Activated CD4-positive, alpha-beta T cell treated with anti-CD3 and anti-CD28 coated beads, Interleukin-2, amount 10 ng/mL, durations not matched to agents 24 days and 14 days (primary cell): ENCODE measurements at regions not wholly inside any gene's neighbourhood (a gene's known extent, or its start where the extent isn't known, plus 50 kb on each side); places are given as distances from the start of the nearest gene placed in this dataset.

ENCODE experiments used
- DNase-seq: peaks from one replicate; pipeline ENCODE4 v3.0.0; 2022
- H3K27ac Mint-ChIP-seq: one replicate; pipeline ENCODE4 v1.8.0; 2022; ENCODE audit warnings: mild to moderate bottlenecking, mixed read lengths
- H3K27me3 Mint-ChIP-seq: one replicate; pipeline ENCODE4 v1.8.0; 2022; ENCODE audit warnings: mixed read lengths
- H3K36me3 Mint-ChIP-seq: one replicate; pipeline ENCODE4 v1.8.0; 2022; ENCODE audit warnings: low read depth, mild to moderate bottlenecking, mixed read lengths
- H3K4me1 Mint-ChIP-seq: one replicate; pipeline ENCODE4 v1.8.0; 2021; ENCODE audit warnings: mixed read lengths
- H3K4me3 Mint-ChIP-seq: one replicate; pipeline ENCODE4 v1.8.0; 2022; ENCODE audit warnings: mild to moderate bottlenecking, moderate library complexity, mixed read lengths
- H3K9me3 Mint-ChIP-seq: one replicate; pipeline ENCODE4 v1.8.0; 2021; ENCODE audit warnings: mixed read lengths
- intact Hi-C: fragments of 100-400 bp; cut with micrococcal nuclease; formaldehyde crosslinking; loops from one replicate; pipeline ENCODE4 v1.15.1; 2023

DNA sequence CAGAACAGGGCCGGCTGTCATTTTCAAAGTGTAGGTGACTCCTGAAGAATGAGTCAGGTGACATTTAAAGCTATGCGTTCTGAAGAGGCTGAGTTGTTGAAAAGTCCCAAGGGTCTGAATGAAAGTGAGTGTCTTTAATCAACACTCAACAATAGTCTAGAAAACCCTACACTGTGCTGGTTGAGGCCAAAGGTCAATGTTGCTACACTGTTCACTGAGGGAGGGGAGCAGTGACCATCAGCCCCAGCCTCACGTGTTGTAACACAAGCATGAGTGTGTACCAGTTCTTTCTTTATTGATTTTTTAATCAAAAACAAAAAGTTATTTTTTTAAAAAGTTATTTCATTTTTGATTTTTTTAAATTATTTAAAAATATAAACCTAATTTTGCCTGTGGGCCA, 418.8 kb upstream of the LRFN5 start:
- H3K36me3 Mint-ChIP-seq = no peaks in the 10 kb centered on the region
- DNase-seq = no peak
- H3K9me3 Mint-ChIP-seq = peaks cover 14% of the 10 kb centered on the region
- no peaks in the 10 kb centered on the region for H3K27me3 Mint-ChIP-seq
- H3K4me3 Mint-ChIP-seq = no peak overlapping the region
- H3K27ac Mint-ChIP-seq = no peak overlapping the region
- no peaks in the 10 kb centered on the region for H3K4me1 Mint-ChIP-seq
- intact Hi-C loops = no loop called here

DNA sequence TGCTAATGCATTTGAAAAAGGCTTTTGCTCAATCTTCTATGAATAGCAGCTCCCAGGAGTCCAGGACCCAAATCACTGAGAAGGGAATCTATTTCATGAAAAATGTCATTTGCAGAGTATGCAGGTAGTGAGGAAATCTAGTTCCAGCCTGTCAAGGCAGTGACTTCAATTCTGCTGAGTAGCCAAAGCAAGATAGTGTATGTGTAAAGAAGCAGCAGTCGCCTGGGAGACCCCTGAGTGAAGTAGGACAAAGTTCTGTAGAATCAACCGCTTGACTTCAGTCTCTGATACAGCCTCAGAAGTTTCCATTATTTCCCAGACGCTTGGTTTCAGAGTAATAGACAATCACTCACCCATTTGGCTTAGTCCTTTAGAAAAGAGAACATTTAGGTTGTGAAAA, 435.6 kb upstream of the LRFN5 start:
- DNase-seq = no peak
- Mint-ChIP-seq H3K27ac (no peak overlapping the region), H3K36me3 (no peaks in the 10 kb centered on the region), H3K27me3 (no peaks in the 10 kb centered on the region), H3K9me3 (peaks cover 15% of the 10 kb centered on the region), H3K4me3 (no peak overlapping the region), H3K4me1 (no peaks in the 10 kb centered on the region)
- intact Hi-C loops = no loop called here

DNA sequence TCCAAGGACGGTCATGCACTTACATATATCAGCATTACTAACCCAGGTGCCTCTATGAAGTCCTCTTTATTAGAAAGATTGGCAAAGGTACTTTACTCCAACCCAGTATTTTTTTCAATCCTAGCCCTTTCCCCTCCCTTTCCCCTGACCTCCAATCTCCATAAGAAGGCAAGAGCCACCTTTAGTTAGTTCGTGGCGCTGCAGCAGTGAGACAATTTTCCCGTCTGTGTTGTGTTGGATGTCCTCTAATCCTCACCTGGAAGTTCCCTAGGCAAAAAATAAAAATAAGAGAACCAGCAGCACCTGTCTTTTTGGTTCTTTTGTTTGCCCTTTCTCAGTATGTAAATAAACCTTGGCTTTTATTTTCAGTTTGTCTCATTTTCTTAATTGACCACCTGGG, 439.6 kb upstream of the LRFN5 start:
- Mint-ChIP-seq H3K27me3 (no peaks in the 10 kb centered on the region), H3K27ac (no peak overlapping the region), H3K4me1 (no peaks in the 10 kb centered on the region), H3K36me3 (no peaks in the 10 kb centered on the region), H3K4me3 (no peak overlapping the region), H3K9me3 (peaks cover 10% of the 10 kb centered on the region)
- DNase-seq = no peak
- intact Hi-C loops = no loop called here

DNA sequence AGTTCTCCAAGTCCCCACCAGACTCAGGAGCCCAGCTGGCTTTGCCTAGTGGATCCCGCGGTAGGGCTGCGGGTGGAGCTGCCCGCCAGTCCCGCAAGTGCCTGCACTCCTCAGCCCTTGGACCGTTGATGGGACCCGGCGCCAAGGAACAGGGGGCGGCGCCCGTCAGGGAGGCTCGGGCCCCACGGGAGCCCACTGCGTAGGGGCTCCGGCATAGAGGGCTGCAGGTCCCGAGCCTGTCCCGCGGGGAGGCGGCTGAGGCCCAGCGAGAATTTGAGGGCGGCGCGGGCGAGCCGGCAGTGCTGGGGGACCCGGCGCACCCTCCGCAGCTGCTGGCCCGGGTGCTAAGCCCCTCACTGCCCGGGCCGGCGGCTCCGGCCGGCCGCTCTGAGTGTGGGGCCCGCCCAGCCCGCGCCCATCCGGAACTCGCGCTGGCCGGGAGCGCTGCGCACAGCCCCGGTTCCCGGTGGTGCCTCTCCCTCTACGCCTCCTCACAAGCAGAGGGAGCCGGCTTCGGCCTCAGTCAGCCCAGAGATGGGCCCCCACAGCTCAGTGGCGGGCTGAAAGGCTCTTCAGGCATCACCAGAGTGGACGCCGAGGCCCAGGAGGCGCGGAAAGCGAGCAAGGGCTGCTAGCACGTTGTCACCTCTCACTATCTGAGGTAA, 452.4 kb upstream of the LRFN5 start:
- Mint-ChIP-seq H3K36me3 (no peaks in the 10 kb centered on the region), H3K27ac (no peak overlapping the region), H3K4me1 (no peaks in the 10 kb centered on the region), H3K4me3 (no peak overlapping the region), H3K27me3 (no peaks in the 10 kb centered on the region), H3K9me3 (peaks cover 3% of the 10 kb centered on the region)
- no peak for DNase-seq
- intact Hi-C loops = no loop called here

DNA sequence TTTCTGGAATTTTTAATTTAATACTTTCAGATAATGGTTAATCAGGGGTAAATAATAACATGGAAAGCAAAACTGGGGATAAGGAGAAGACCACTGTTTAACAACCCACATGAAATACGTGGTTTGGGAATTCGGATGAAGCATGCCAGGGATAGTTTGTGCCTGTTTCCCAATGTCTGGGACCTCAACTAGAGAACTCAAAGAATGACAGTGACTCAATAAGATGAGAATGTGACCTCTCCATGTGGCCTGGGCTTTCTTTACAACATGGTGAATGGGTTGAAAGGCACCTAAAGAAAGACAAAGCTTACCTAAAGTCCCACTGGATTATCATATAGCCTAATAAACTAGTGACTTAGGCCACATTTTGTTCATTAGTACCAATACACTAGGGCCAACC, 460.3 kb upstream of the LRFN5 start:
- peaks cover 6% of the 10 kb centered on the region for H3K9me3 Mint-ChIP-seq
- intact Hi-C loops = no loop called here
- no peak overlapping the region for H3K27ac Mint-ChIP-seq

DNA sequence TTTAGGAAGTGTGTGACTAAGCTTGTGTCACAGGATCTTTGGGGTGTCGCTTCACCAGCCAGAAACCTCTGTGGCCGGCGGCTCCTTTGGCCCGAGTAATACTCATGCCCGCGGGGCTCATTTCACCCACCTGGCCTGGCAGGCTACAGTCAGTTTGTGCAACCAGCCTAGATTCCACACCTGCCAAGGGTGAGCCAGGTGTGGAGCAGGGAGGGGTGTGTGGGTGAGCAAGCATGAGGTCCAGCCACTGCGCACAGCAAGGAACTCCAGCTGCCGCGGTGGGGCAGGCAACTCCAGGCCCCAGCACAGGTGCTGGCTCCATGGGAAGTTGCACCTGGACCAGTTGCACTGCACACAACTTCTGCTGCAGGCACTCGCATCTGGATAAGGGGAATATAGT, 462.3 kb upstream of the LRFN5 start:
- no peak overlapping the region for H3K4me3 Mint-ChIP-seq
- H3K4me1 Mint-ChIP-seq = no peaks in the 10 kb centered on the region
- peaks cover 6% of the 10 kb centered on the region for H3K9me3 Mint-ChIP-seq
- no peaks in the 10 kb centered on the region for H3K27me3 Mint-ChIP-seq
- H3K27ac Mint-ChIP-seq = no peak overlapping the region
- H3K36me3 Mint-ChIP-seq = no peaks in the 10 kb centered on the region
- no peak for DNase-seq
- intact Hi-C loops = no loop called here

More for the DNA sequence above, 460.3 kb upstream of the LRFN5 start:
- Mint-ChIP-seq H3K4me1 (no peaks in the 10 kb centered on the region), H3K27me3 (no peaks in the 10 kb centered on the region), H3K4me3 (no peak overlapping the region), H3K36me3 (no peaks in the 10 kb centered on the region)
- DNase-seq = no peak

DNA sequence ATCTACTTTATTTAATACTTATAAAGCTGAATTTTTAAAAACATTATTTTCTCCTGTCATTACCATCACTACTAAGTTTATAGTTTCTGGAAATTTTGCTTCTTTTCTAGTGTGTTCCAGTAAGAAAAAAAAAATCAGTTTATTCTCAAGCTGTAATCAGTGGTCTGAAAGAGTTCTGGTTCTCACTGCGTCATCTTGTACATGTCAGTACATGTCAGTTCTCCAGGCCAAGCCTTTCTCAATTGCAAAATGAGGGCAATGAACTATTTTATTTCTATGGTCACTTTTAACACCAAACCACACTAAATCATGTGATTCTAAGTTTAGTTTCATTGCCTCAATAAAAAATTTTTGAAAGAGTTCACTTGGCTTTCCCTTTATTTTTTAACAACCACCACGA, 468.9 kb upstream of the LRFN5 start:
- no peaks in the 10 kb centered on the region for H3K36me3 Mint-ChIP-seq
- H3K4me1 Mint-ChIP-seq = no peaks in the 10 kb centered on the region
- peaks cover 4% of the 10 kb centered on the region for H3K9me3 Mint-ChIP-seq
- no peaks in the 10 kb centered on the region for H3K27me3 Mint-ChIP-seq
- no peak for DNase-seq
- H3K27ac Mint-ChIP-seq = no peak overlapping the region
- no peak overlapping the region for H3K4me3 Mint-ChIP-seq
- intact Hi-C loops = no loop called here

DNA sequence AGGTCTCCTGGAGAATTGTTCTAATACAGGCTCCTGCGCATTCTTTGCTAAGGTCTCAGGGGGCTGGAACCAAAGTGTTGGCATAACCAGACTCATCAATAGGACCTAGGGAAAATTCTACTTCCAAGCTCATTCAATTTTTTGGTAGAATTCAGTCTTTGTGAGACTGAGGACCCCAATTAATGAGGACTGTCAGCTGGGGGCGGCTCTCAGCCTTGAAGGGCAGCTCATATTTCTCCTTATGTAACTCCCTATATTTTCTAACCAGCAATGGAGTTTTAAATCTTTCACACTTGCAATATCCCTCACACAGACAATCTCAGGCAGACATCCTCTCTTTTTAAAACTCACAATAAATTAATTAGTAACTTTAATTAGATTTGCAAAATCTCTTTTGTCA, 476.4 kb upstream of the LRFN5 start:
- H3K27me3 Mint-ChIP-seq = no peaks in the 10 kb centered on the region
- H3K9me3 Mint-ChIP-seq = peaks cover 4% of the 10 kb centered on the region
- no peak for DNase-seq
- H3K4me3 Mint-ChIP-seq = no peak overlapping the region
- H3K36me3 Mint-ChIP-seq = no peaks in the 10 kb centered on the region
- intact Hi-C loops = no loop called here
- H3K4me1 Mint-ChIP-seq = no peaks in the 10 kb centered on the region
- H3K27ac Mint-ChIP-seq = no peak overlapping the region

DNA sequence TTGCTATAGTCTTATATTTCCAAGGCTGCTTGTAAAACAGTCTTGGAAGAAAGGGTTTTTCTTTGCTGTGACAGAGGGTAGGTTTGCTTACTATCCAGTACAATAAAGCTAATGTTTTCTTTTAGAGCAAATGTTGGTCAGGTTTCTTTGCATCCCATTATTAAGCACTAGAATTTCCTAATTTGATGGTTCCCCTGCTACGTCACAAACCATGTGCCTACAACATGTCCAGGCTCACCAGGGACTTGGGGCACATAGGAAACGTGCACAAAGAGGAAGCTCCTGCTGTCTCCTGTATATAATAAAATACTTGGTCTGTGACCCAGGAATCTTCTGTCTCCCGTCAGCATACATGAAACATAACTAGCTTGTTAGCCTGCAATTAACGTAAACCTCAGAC, 486.3 kb upstream of the LRFN5 start:
- Mint-ChIP-seq H3K4me1 (no peaks in the 10 kb centered on the region), H3K27me3 (no peaks in the 10 kb centered on the region), H3K9me3 (no peaks in the 10 kb centered on the region), H3K36me3 (no peaks in the 10 kb centered on the region), H3K4me3 (no peak overlapping the region), H3K27ac (no peak overlapping the region)
- intact Hi-C loops = no loop called here
- DNase-seq = no peak

DNA sequence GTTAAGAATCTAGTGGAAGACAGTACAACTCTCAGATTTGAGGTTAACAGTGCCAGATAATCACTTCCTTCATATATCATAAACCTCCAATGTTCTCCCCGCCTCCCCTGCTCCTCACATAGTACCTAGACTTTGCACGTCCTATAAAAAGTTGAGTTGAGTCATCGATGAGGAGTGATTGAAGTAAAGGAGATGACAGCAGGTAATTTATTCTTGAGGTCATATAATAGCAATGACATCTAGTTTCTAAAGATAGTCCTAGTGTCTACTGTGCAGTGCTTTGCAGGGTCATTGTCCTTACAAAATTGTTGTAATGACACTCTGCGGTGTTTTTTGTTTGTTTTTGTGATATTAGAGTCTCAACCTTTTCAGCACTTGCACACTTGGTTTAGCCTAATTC, 510.5 kb upstream of the LRFN5 start:
- H3K9me3 Mint-ChIP-seq = peaks cover 11% of the 10 kb centered on the region
- intact Hi-C loops = no loop called here
- no peaks in the 10 kb centered on the region for H3K36me3 Mint-ChIP-seq

DNA sequence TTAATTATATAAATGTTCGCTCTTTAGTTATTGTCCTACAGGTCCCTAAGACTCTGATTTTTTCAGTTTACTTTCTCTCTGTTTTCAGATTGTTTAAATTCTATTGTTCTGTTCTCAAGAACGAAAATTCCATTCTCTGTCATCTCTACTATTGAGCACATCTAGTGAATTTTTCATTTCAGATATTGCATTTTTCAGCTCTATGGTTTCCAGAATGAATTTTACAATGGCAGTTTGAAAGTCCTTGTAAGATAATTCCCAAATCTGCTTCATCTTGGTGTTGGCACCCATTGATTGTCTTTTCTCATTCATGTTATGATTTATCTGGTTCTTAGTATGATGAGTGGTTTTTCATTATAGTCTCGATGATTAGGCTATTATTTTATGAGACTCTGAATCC, 519.6 kb upstream of the LRFN5 start:
- Mint-ChIP-seq H3K4me1 (no peaks in the 10 kb centered on the region), H3K36me3 (no peaks in the 10 kb centered on the region), H3K27ac (no peak overlapping the region), H3K27me3 (no peaks in the 10 kb centered on the region), H3K4me3 (no peak overlapping the region), H3K9me3 (peaks cover 13% of the 10 kb centered on the region)
- intact Hi-C loops = no loop called here
- DNase-seq = no peak

More for the DNA sequence above, 510.5 kb upstream of the LRFN5 start:
- Mint-ChIP-seq H3K4me1 (no peaks in the 10 kb centered on the region), H3K27me3 (no peaks in the 10 kb centered on the region), H3K4me3 (no peak overlapping the region), H3K27ac (no peak overlapping the region)
- DNase-seq = no peak

DNA sequence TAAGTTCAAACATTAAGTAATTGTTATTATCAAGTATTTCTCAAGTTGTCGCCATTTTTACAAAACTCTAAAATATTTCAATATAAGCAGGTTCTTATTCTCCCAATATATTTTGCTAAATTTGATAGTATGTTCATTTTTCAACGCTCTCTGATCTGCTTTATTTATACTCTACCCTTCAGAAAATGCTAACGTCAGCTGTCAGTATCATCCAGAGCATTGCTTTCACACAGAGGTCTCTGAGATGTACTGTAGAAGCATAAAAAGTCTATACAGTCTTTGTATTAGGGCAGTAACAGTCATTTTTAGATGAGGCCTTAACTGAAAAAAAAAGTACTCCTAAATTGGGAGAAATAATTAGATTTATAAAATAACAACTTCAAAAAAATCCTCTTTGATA, 533.1 kb upstream of the LRFN5 start:
- no peaks in the 10 kb centered on the region for H3K4me1 Mint-ChIP-seq
- no peak overlapping the region for H3K4me3 Mint-ChIP-seq
- intact Hi-C loops = no loop called here
- peaks cover 3% of the 10 kb centered on the region for H3K9me3 Mint-ChIP-seq
- H3K27ac Mint-ChIP-seq = no peak overlapping the region
- H3K36me3 Mint-ChIP-seq = no peaks in the 10 kb centered on the region
- no peak for DNase-seq
- H3K27me3 Mint-ChIP-seq = no peaks in the 10 kb centered on the region

DNA sequence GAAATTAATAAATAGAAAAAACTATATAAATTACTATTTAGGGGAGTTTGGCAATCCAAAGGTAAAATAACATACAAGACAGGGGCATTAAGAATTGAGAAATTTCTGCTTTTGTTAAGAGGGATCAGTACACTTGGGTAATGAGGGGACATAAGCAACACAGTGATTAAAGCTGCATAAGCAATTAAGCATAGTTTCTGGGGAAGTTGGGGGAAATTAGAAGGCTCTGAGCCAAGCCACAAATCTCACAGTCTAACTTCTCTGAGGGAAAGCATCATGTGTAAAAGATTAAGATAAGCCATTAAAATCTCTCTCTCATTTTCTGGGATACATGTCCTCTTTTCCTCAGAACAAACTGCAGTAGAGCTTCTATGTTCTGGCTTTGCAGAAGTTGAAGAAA, 533.9 kb upstream of the LRFN5 start:
- no peaks in the 10 kb centered on the region for H3K36me3 Mint-ChIP-seq
- intact Hi-C loops = no loop called here
- DNase-seq = no peak
- H3K4me1 Mint-ChIP-seq = no peaks in the 10 kb centered on the region
- no peak overlapping the region for H3K27ac Mint-ChIP-seq
- no peaks in the 10 kb centered on the region for H3K27me3 Mint-ChIP-seq
- no peak overlapping the region for H3K4me3 Mint-ChIP-seq
- peaks cover 3% of the 10 kb centered on the region for H3K9me3 Mint-ChIP-seq

DNA sequence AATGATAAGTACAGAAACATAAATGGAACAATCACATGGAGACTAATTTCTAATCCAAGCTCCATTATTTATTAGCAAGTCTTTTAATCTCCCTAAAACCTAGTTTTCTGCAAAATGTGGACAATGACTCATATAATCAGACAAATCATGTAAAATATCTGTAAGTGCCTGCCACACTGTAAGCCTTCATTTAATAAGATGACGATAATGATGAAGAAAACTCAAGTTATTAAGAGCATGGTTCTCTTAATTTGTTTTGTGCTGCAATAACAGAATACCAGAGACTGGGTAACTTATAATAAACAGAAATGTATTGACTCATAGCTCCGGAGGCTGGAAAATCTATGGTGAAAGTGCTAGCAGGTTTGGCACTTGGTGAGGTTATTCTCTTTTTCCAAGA, 535.3 kb upstream of the LRFN5 start:
- Mint-ChIP-seq H3K27ac (no peak overlapping the region), H3K9me3 (peaks cover 3% of the 10 kb centered on the region), H3K27me3 (no peaks in the 10 kb centered on the region), H3K4me1 (no peaks in the 10 kb centered on the region), H3K36me3 (no peaks in the 10 kb centered on the region), H3K4me3 (no peak overlapping the region)
- intact Hi-C loops = no loop called here
- DNase-seq = no peak

DNA sequence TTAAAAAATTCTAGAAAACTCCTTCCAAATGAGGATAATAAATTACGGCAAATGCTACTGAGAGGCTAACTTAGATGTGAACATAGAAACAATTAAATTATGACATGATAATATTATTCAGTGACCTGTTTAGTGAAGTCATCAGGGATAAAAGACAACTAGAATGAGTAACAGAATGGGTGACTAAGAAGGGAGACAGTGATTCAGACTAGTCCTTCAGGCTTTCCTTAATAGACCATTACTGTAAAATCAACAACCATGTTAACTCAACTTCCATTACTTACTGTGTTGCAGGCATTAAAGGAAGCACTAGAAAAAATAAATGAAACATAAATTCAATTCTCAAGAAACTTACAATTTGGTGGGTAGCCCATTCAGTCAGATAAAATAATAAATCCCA, 543.9 kb upstream of the LRFN5 start:
- Mint-ChIP-seq H3K4me1 (no peaks in the 10 kb centered on the region), H3K9me3 (no peaks in the 10 kb centered on the region), H3K27me3 (no peaks in the 10 kb centered on the region), H3K4me3 (no peak overlapping the region), H3K27ac (no peak overlapping the region), H3K36me3 (no peaks in the 10 kb centered on the region)
- intact Hi-C loops = no loop called here
- no peak for DNase-seq
